ENCODE measurements at regions not wholly inside any gene's neighbourhood (a gene's known extent, or its start where the extent isn't known, plus 50 kb on each side); places are given as distances from the start of the nearest gene placed in this dataset.

- Histone ChIP-seq H3K9me2 (ENCODE audit: insufficient read depth, low read length) (no peaks in the 10 kb centered on the region; the same call in 1 of the 2 replicates), H3K9me3 (ENCODE audit: low read length) (no peaks in the 10 kb centered on the region), H3K4me2 (ENCODE audit: low read length) (no peak overlapping the region), H3K36me3 (ENCODE audit: insufficient read depth, low read length) (no peaks in the 10 kb centered on the region), H3K4me1 (ENCODE audit: insufficient read depth, low read length, poor library complexity, severe bottlenecking) (no peaks in the 10 kb centered on the region), H3K79me2 (ENCODE audit: insufficient read depth, low read depth, low read length) (no peaks in the 10 kb centered on the region), H4K20me1 (ENCODE audit: insufficient read depth, low read length) (no peaks in the 10 kb centered on the region), H2AFZ (ENCODE audit: low read length) (no peak overlapping the region), H3K4me3 (ENCODE audit: low read depth, low read length, poor library complexity, severe bottlenecking) (no peak overlapping the region), H3K27ac (ENCODE audit: low read depth, low read length, poor library complexity, severe bottlenecking) (no peak overlapping the region)
- DNase-seq (ENCODE audit: low spot score), result no peak
- intact Hi-C loops (cut with micrococcal nuclease; ENCODE audit: unreplicated experiment), result loop anchor here (10.0 kb wide), 1 partner anchor 167 kb away; no protein-coding TSS in a partner anchor
- TF ChIP-seq EZH2phosphoT487 (IDR thresholded peaks at IDR 0.05; ENCODE audit: borderline replicate concordance, low read depth, low read length) (no peak), CTCF (conservative IDR thresholded peaks at IDR 0.05; ENCODE audit: low read length) (no peak)
- ChIA-PET CTCF (ENCODE audit: unreplicated experiment) (no interaction called here), POLR2A (no interaction called here)
- BruUV-seq (replicated peaks), result no TSS peak
These were observed 574.4 kb downstream of the TNS3 start for GRCh38 chr7:47007471-47007870.

GRCh38 chr7:47000561-47000960, 581.4 kb downstream of the TNS3 start:
- no TSS peak for BruUV-seq (replicated peaks)
- Histone ChIP-seq H2AFZ (ENCODE audit: low read length) (no peak overlapping the region), H3K9me2 (ENCODE audit: insufficient read depth, low read length) (no peaks in the 10 kb centered on the region), H3K4me1 (ENCODE audit: insufficient read depth, low read length, poor library complexity, severe bottlenecking) (peaks cover 10% of the 10 kb centered on the region), H4K20me1 (ENCODE audit: insufficient read depth, low read length) (no peaks in the 10 kb centered on the region), H3K79me2 (ENCODE audit: insufficient read depth, low read depth, low read length) (no peaks in the 10 kb centered on the region), H3K9me3 (ENCODE audit: low read length) (no peaks in the 10 kb centered on the region), H3K4me2 (ENCODE audit: low read length) (no peak overlapping the region), H3K27ac (ENCODE audit: low read depth, low read length, poor library complexity, severe bottlenecking) (no peak overlapping the region), H3K4me3 (ENCODE audit: low read depth, low read length, poor library complexity, severe bottlenecking) (no peak overlapping the region), H3K36me3 (ENCODE audit: insufficient read depth, low read length) (no peaks in the 10 kb centered on the region)
- CTCF ChIA-PET (ENCODE audit: unreplicated experiment), result interaction anchor here (0.6 kb wide), 1 partner anchor 57 kb away, joined by 3 read pairs; no protein-coding TSS in a partner anchor
- POLR2A ChIA-PET, result interaction anchor here (0.6 to 0.7 kb wide), 2 partner anchors 46 to 259 kb away, joined by 3 read pairs; no protein-coding TSS in a partner anchor
- intact Hi-C loops (cut with micrococcal nuclease; ENCODE audit: unreplicated experiment), result loop anchor here (10.0 kb wide), 1 partner anchor 174 kb away; no protein-coding TSS in a partner anchor
- TF ChIP-seq EZH2phosphoT487 (IDR thresholded peaks at IDR 0.05; ENCODE audit: borderline replicate concordance, low read depth, low read length) (no peak), CTCF (conservative IDR thresholded peaks at IDR 0.05; ENCODE audit: low read length) (no peak)
- no peak for DNase-seq (ENCODE audit: low spot score)

GRCh38 chr7:46999866-47000265, 582.0 kb downstream of the TNS3 start:
- H2AFZ ChIP-seq (ENCODE audit: low read length), result no peak overlapping the region
- no peak overlapping the region for H3K4me2 ChIP-seq (ENCODE audit: low read length)
- no peak for TF ChIP-seq EZH2phosphoT487 (IDR thresholded peaks at IDR 0.05; ENCODE audit: borderline replicate concordance, low read depth, low read length)
- TF ChIP-seq CTCF (conservative IDR thresholded peaks at IDR 0.05; ENCODE audit: low read length), result no peak
- H3K4me1 ChIP-seq (ENCODE audit: insufficient read depth, low read length, poor library complexity, severe bottlenecking), result peaks cover 10% of the 10 kb centered on the region
- H3K4me3 ChIP-seq (ENCODE audit: low read depth, low read length, poor library complexity, severe bottlenecking), result no peak overlapping the region
- intact Hi-C loops (cut with micrococcal nuclease; ENCODE audit: unreplicated experiment), result loop anchor here (10.0 kb wide), 1 partner anchor 175 kb away; no protein-coding TSS in a partner anchor
- no peaks in the 10 kb centered on the region for H4K20me1 ChIP-seq (ENCODE audit: insufficient read depth, low read length)
- no TSS peak for BruUV-seq (replicated peaks)
- DNase-seq (ENCODE audit: low spot score), result no peak
- no peaks in the 10 kb centered on the region for H3K9me2 ChIP-seq (ENCODE audit: insufficient read depth, low read length)
- H3K79me2 ChIP-seq (ENCODE audit: insufficient read depth, low read depth, low read length), result no peaks in the 10 kb centered on the region
- no peak overlapping the region for H3K27ac ChIP-seq (ENCODE audit: low read depth, low read length, poor library complexity, severe bottlenecking)
- H3K9me3 ChIP-seq (ENCODE audit: low read length), result no peaks in the 10 kb centered on the region
- POLR2A ChIA-PET, result interaction anchor here (1.6 kb wide), 1 partner anchor 22 kb away, joined by 3 read pairs; no protein-coding TSS in a partner anchor
- CTCF ChIA-PET (ENCODE audit: unreplicated experiment), result no interaction called here
- H3K36me3 ChIP-seq (ENCODE audit: insufficient read depth, low read length), result no peaks in the 10 kb centered on the region
